ENCODE measurements at regions not wholly inside any gene's neighbourhood (a gene's known extent, or its start where the extent isn't known, plus 50 kb on each side); places are given as distances from the start of the nearest gene placed in this dataset.

GRCh38 chr10:9166770-9167169 lies 1112.3 kb downstream of the GATA3 start:
- H3K36me3 ChIP-seq (ENCODE audit: control insufficient read depth in 2 of 2, extremely low read depth in 1 of 2, insufficient read depth in 2 of 2, low read length in 2 of 2) = no peaks in the 10 kb centered on the region
- H3K4me3 ChIP-seq (ENCODE audit: control insufficient read depth in 2 of 3, extremely low read depth in 1 of 3, insufficient read depth in 2 of 3, low read depth in 1 of 3, low read length in 3 of 3) = no peak overlapping the region
- no peak overlapping the region for H3K27ac ChIP-seq (ENCODE audit: control insufficient read depth, insufficient read depth, low read length)
- no peak overlapping the region for H3K4me2 ChIP-seq (ENCODE audit: control insufficient read depth, extremely low read depth, insufficient read depth, low read depth, low read length)
- DNase-seq (ENCODE audit: low read depth, low spot score) (no peak), FAIRE-seq (no peak)
- no peak overlapping the region for H3K9ac ChIP-seq (ENCODE audit: control insufficient read depth, extremely low read depth, insufficient read depth, low read length)
- no peaks in the 10 kb centered on the region for H3K9me3 ChIP-seq (ENCODE audit: control insufficient read depth, low read depth, low read length)
- H4K20me1 ChIP-seq (ENCODE audit: control insufficient read depth, extremely low read depth, insufficient read depth, low read length) = no peaks in the 10 kb centered on the region
- dilution Hi-C loops (cut with MboI; ENCODE audit: extremely low pct_ligation_motif_present, low sequenced_read_pairs) = no loop called here
- H3K27me3 ChIP-seq (ENCODE audit: control insufficient read depth, extremely low read depth, insufficient read depth, low read length) = no peaks in the 10 kb centered on the region
- no peaks in the 10 kb centered on the region for H3K4me1 ChIP-seq (ENCODE audit: control insufficient read depth, extremely low read depth, insufficient read depth, low read length)
- TF ChIP-seq EZH2 (IDR thresholded peaks at IDR 0.05; ENCODE audit: low read length) (no peak), CTCF (optimal IDR thresholded peaks at IDR 0.05 in 1 of 3, IDR thresholded peaks at IDR 0.05 in 1 of 3, conservative IDR thresholded peaks at IDR 0.05 in 1 of 3; ENCODE audit: extremely low read depth in 1 of 3, insufficient read depth in 2 of 3, low read length in 3 of 3) (no peak)
- no peak overlapping the region for H2AFZ ChIP-seq (ENCODE audit: control insufficient read depth, low read length)
- no peaks in the 10 kb centered on the region for H3K9me1 ChIP-seq (ENCODE audit: control insufficient read depth, extremely low read depth, insufficient read depth, low read length)
- no peaks in the 10 kb centered on the region for H3K79me2 ChIP-seq (ENCODE audit: control insufficient read depth, insufficient read depth, low read length)

GRCh38 chr10:9172276-9172675 lies 1117.8 kb downstream of the GATA3 start:
- no peak overlapping the region for H3K4me3 ChIP-seq (ENCODE audit: control insufficient read depth in 2 of 3, extremely low read depth in 1 of 3, insufficient read depth in 2 of 3, low read depth in 1 of 3, low read length in 3 of 3)
- dilution Hi-C loops (cut with MboI; ENCODE audit: extremely low pct_ligation_motif_present, low sequenced_read_pairs) = no loop called here
- no peak for FAIRE-seq
- no peak overlapping the region for H2AFZ ChIP-seq (ENCODE audit: control insufficient read depth, low read length)
- H4K20me1 ChIP-seq (ENCODE audit: control insufficient read depth, extremely low read depth, insufficient read depth, low read length) = no peaks in the 10 kb centered on the region
- TF ChIP-seq EZH2 (IDR thresholded peaks at IDR 0.05; ENCODE audit: low read length) = no peak
- TF ChIP-seq CTCF (optimal IDR thresholded peaks at IDR 0.05 in 1 of 3, IDR thresholded peaks at IDR 0.05 in 1 of 3, conservative IDR thresholded peaks at IDR 0.05 in 1 of 3; ENCODE audit: extremely low read depth in 1 of 3, insufficient read depth in 2 of 3, low read length in 3 of 3) = no peak
- H3K4me1 ChIP-seq (ENCODE audit: control insufficient read depth, extremely low read depth, insufficient read depth, low read length) = no peaks in the 10 kb centered on the region
- H3K4me2 ChIP-seq (ENCODE audit: control insufficient read depth, extremely low read depth, insufficient read depth, low read depth, low read length) = no peak overlapping the region
- no peaks in the 10 kb centered on the region for H3K9me3 ChIP-seq (ENCODE audit: control insufficient read depth, low read depth, low read length)
- H3K79me2 ChIP-seq (ENCODE audit: control insufficient read depth, insufficient read depth, low read length) = no peaks in the 10 kb centered on the region
- no peaks in the 10 kb centered on the region for H3K9me1 ChIP-seq (ENCODE audit: control insufficient read depth, extremely low read depth, insufficient read depth, low read length)
- no peaks in the 10 kb centered on the region for H3K36me3 ChIP-seq (ENCODE audit: control insufficient read depth in 2 of 2, extremely low read depth in 1 of 2, insufficient read depth in 2 of 2, low read length in 2 of 2)
- H3K27ac ChIP-seq (ENCODE audit: control insufficient read depth, insufficient read depth, low read length) = no peak overlapping the region
- H3K27me3 ChIP-seq (ENCODE audit: control insufficient read depth, extremely low read depth, insufficient read depth, low read length) = no peaks in the 10 kb centered on the region
- H3K9ac ChIP-seq (ENCODE audit: control insufficient read depth, extremely low read depth, insufficient read depth, low read length) = no peak overlapping the region
- no peak for DNase-seq (ENCODE audit: low read depth, low spot score)
